Esophagus squamous epithelium (tissue), 5 donors: ENCODE measurements at regions not wholly inside any gene's neighbourhood (a gene's known extent, or its start where the extent isn't known, plus 50 kb on each side); places are given as distances from the start of the nearest gene placed in this dataset.

Source experiments
- DNase-seq: peaks from one replicate; lab custom pipeline; 2025; lab: John Stamatoyannopoulos, UW
- H3K27ac ChIP-seq, 4 donors: fragments of 200-600 bp; sonication (generic); one replicate each; pipeline ENCODE4 v1.5.1; 2016 to 2019; ENCODE audit warnings: mild to moderate bottlenecking in 1 of 4
- H3K27me3 ChIP-seq, 4 donors: fragments of 200-600 bp; sonication (generic); 1 replicate in 3 of 4; 2 replicates in 1 of 4; pipeline versions ENCODE4 v1.5.1 to v1.6.0; 2017 to 2021; ENCODE audit warnings: antibody characterized with exemption in 1 of 4
- H3K36me3 ChIP-seq, 3 donors: fragments of 200-600 bp; sonication (generic); one replicate each; pipeline ENCODE4 v1.5.1; 2016 to 2019
- H3K4me1 ChIP-seq, 3 donors: fragments of 200-600 bp; sonication (generic); one replicate each; pipeline ENCODE4 v1.5.1; 2017 to 2019
- H3K4me3 ChIP-seq, 4 donors: fragments of 200-600 bp; sonication (generic); 1 replicate in 3 of 4; 2 replicates in 1 of 4; pipeline ENCODE4 v1.5.1; 2016 to 2019; ENCODE audit warnings: mild to moderate bottlenecking in 2 of 4, moderate library complexity in 1 of 4
- H3K9me3 ChIP-seq, 3 donors: fragments of 200-600 bp; sonication (generic); one replicate each; pipeline ENCODE4 v1.5.1; 2016 to 2019
- CTCF ChIP-seq, 6 experiments: fragments of 450-650 bp in 4 of 6; fragments of 200-600 bp in 2 of 6; sonication (generic) in 2 of 6; IDR thresholded peaks; one replicate each; pipeline ENCODE4 v1.5.1; 2016 to 2019; ENCODE audit warnings: antibody characterized with exemption in 6 of 6, mild to moderate bottlenecking in 4 of 6, moderate library complexity in 4 of 6
- POLR2A ChIP-seq, 4 donors: fragments of 450-650 bp; IDR thresholded peaks; one replicate each; pipeline ENCODE4 v1.6.1; 2017; ENCODE audit warnings: antibody characterized with exemption in 4 of 4, mild to moderate bottlenecking in 4 of 4, moderate library complexity in 3 of 4
- WGBS, 2 donors: methylation state at CpG; one replicate each; pipeline ENCODE4 v1.1.5; 2018; 5-methylcytosine and 5-hydroxymethylcytosine counted together
- intact Hi-C: fragments of 100-400 bp; cut with DNase I; formaldehyde crosslinking; loops from one replicate; pipeline ENCODE4 v1.15.0; 2022
- donor health status: DM: yes; HTN: yes; CAD: no.

GRCh38 chrX:15973299-15973698 lies 118.7 kb upstream of the AP1S2 start:
- H3K36me3 ChIP-seq = no peaks in the 10 kb centered on the region
- WGBS, 2 donors = 20 to 34% methylated on average over 1 to 2 of the region's 2 CpGs
- no peak overlapping the region for H3K27ac ChIP-seq
- intact Hi-C loops = no loop called here
- TF ChIP-seq CTCF (IDR thresholded peaks at IDR 0.05) (peak in 3 of 6 experiments; percentile 26 to 38 (median 27)), POLR2A (IDR thresholded peaks at IDR 0.05) (no peak)
- H3K9me3 ChIP-seq = no peaks in the 10 kb centered on the region
- H3K27me3 ChIP-seq = no peaks in the 10 kb centered on the region
- no peak overlapping the region for H3K4me3 ChIP-seq
- H3K4me1 ChIP-seq = no peaks in the 10 kb centered on the region
- no peak for DNase-seq

- no peaks in the 10 kb centered on the region for H3K36me3 ChIP-seq
- intact Hi-C loops = no loop called here
- TF ChIP-seq CTCF (IDR thresholded peaks at IDR 0.05) (no peak), POLR2A (IDR thresholded peaks at IDR 0.05) (no peak)
- H3K9me3 ChIP-seq = no peaks in the 10 kb centered on the region
- no peak overlapping the region for H3K4me3 ChIP-seq
- WGBS, 2 donors = 78 to 80% methylated on average over 2 to 3 of the region's 4 CpGs
- DNase-seq = no peak
- H3K4me1 ChIP-seq = no peaks in the 10 kb centered on the region
- no peaks in the 10 kb centered on the region for H3K27me3 ChIP-seq
- no peak overlapping the region for H3K27ac ChIP-seq
Observed at GRCh38 chrX:15971696-15972095, 117.1 kb upstream of the AP1S2 start.

GRCh38 chrX:15963858-15964257 lies 109.2 kb upstream of the AP1S2 start:
- Histone ChIP-seq H3K4me1 (no peaks in the 10 kb centered on the region), H3K4me3 (no peak overlapping the region), H3K36me3 (no peaks in the 10 kb centered on the region), H3K9me3 (no peaks in the 10 kb centered on the region), H3K27me3 (no peaks in the 10 kb centered on the region), H3K27ac (no peak overlapping the region)
- intact Hi-C loops = no loop called here
- DNase-seq = no peak
- WGBS, 2 donors = 68 to 70% methylated on average over 1 of the region's 1 CpG
- no peak for TF ChIP-seq POLR2A (IDR thresholded peaks at IDR 0.05)
- TF ChIP-seq CTCF (IDR thresholded peaks at IDR 0.05) = no peak

GRCh38 chrX:15960237-15960636 lies 105.6 kb upstream of the AP1S2 start:
- no peaks in the 10 kb centered on the region for H3K4me1 ChIP-seq
- no peaks in the 10 kb centered on the region for H3K9me3 ChIP-seq

GRCh38 chrX:15956681-15957080 lies 102.1 kb upstream of the AP1S2 start:
- Histone ChIP-seq H3K4me3 (no peak overlapping the region), H3K9me3 (no peaks in the 10 kb centered on the region), H3K36me3 (no peaks in the 10 kb centered on the region), H3K27ac (no peak overlapping the region), H3K4me1 (no peaks in the 10 kb centered on the region), H3K27me3 (no peaks in the 10 kb centered on the region)
- intact Hi-C loops = no loop called here
- 40 to 57% methylated on average over 9 of the region's 9 CpGs for WGBS, 2 donors
- TF ChIP-seq CTCF (IDR thresholded peaks at IDR 0.05) = no peak
- TF ChIP-seq POLR2A (IDR thresholded peaks at IDR 0.05) = no peak
- no peak for DNase-seq

More at GRCh38 chrX:15960237-15960636, 105.6 kb upstream of the AP1S2 start:
- Histone ChIP-seq H3K36me3 (no peaks in the 10 kb centered on the region), H3K4me3 (no peak overlapping the region), H3K27ac (no peak overlapping the region), H3K27me3 (no peaks in the 10 kb centered on the region)
- WGBS, 2 donors = 89 to 92% methylated on average over 2 of the region's 2 CpGs
- DNase-seq = no peak
- intact Hi-C loops = no loop called here
- TF ChIP-seq POLR2A (IDR thresholded peaks at IDR 0.05) (no peak), CTCF (IDR thresholded peaks at IDR 0.05) (no peak)
